ENCODE measurements at regions not wholly inside any gene's neighbourhood (a gene's known extent, or its start where the extent isn't known, plus 50 kb on each side); places are given as distances from the start of the nearest gene placed in this dataset.

DNA sequence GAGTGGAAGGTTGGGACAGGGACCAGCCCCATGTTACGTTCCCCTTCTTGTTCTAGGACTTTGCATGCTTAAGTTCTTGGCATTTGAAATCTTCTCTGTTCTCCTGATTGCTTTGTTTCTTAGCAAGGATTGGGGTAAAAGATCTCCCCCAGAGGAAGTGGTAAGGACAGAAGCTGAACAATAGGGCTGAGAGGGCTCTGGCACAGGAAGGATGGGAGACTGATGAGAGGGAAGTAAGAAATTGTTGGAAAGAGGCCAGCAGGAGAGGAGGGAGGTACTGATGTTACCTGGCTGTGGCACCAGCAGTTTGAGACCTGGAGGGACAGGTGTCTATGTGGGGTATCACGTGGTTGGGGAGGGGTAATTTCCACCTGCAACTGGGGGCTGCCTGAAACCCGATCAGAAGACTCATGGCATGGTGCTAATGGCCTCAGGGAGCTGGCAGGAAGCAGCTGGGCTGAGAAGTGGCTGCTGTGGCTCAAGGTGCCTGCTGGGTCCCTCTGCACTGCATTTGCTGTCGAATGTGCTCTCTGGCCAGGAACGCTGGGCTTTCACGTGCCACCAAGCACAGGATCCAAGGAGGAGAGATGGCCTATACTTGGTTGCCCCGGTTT is 108.4 kb downstream of the LSM3 start:
- in situ Hi-C loops (cut with MboI; ENCODE audit: low sequenced_read_pairs) = no loop called here
- no peaks in the 10 kb centered on the region for H3K36me3 ChIP-seq (replicated peaks)
- no peaks in the 10 kb centered on the region for H3K9me3 ChIP-seq
- DNase-seq (ENCODE audit: low spot score in 2 of 2) = no peak
- H3K4me1 ChIP-seq = peaks cover 12% of the 10 kb centered on the region
- H3K27me3 ChIP-seq (ENCODE audit: low read depth) = peaks cover 4% of the 10 kb centered on the region; the same call in 1 of the 2 replicates
- H3K4me3 ChIP-seq = no peak overlapping the region

- in situ Hi-C loops (cut with MboI; ENCODE audit: low sequenced_read_pairs) = no loop called here
- Histone ChIP-seq H3K27me3 (ENCODE audit: low read depth) (peaks cover 4% of the 10 kb centered on the region; the same call in 1 of the 2 replicates), H3K4me3 (no peak overlapping the region), H3K4me1 (peaks cover 12% of the 10 kb centered on the region), H3K36me3 (replicated peaks) (no peaks in the 10 kb centered on the region), H3K9me3 (no peaks in the 10 kb centered on the region)
- DNase-seq (ENCODE audit: low spot score in 2 of 2) = no peak
Measured at GRCh38 chr3:14288177-14288788, 109.7 kb downstream of the LSM3 start.

- Histone ChIP-seq H3K4me3 (no peak overlapping the region), H3K27me3 (ENCODE audit: low read depth) (peaks cover 4% of the 10 kb centered on the region; the same call in 1 of the 2 replicates), H3K9me3 (no peaks in the 10 kb centered on the region), H3K36me3 (replicated peaks) (no peaks in the 10 kb centered on the region), H3K4me1 (peaks cover 12% of the 10 kb centered on the region)
- DNase-seq (ENCODE audit: low spot score in 2 of 2) = no peak
- in situ Hi-C loops (cut with MboI; ENCODE audit: low sequenced_read_pairs) = no loop called here
Measured at GRCh38 chr3:14288833-14289451, 110.3 kb downstream of the LSM3 start.

DNA sequence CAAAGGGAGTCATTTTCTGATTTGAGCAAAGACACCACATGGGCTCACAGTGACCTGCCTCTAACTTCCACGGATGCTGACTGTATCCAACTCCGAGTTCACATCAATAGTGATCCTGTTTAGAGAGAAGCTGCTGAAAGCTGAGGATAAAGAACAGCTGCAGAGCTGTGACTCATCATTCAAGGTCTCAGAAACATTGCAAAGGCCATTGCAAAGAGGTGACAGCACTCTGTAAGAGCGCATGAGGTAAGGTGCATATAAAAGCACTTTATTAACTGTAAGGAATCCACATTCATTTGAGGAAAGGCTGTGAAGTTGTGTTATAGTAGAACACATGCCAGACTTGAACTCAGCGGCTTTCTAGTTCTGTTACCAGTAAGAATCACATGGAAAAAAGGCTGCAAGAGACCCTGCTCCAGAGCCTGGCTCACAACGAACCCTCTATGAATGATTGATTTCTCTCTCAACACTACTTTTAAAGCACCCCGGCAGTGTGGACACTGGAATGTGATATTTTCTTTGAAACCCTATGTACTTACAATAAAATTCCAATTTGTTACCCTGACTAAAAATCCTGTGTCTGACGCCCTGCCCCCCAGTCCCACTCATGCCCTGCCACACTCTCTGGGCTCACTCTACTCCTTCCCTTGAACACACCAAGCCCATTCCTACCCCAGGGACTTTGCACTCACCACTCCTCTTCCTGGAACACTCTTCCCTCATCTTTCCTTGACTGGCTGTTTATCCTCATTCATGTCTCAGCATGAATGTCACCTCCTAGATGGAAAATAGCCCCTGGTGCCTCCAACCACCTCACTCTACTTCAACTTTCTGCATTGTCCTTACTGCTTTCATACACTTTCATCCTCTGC is 111.2 kb downstream of the LSM3 start:
- no peaks in the 10 kb centered on the region for H3K9me3 ChIP-seq
- in situ Hi-C loops (cut with MboI; ENCODE audit: low sequenced_read_pairs) = no loop called here
- H3K27me3 ChIP-seq (ENCODE audit: low read depth) = peaks cover 4% of the 10 kb centered on the region; the same call in 1 of the 2 replicates
- no peak for DNase-seq (ENCODE audit: low spot score in 2 of 2)
- no peak overlapping the region for H3K4me3 ChIP-seq
- H3K36me3 ChIP-seq (replicated peaks) = no peaks in the 10 kb centered on the region
- peaks cover 12% of the 10 kb centered on the region for H3K4me1 ChIP-seq

GRCh38 chr3:14290631-14291385 is 111.6 kb upstream of the SLC6A6 start:
- Histone ChIP-seq H3K4me1 (peaks cover 12% of the 10 kb centered on the region), H3K9me3 (no peaks in the 10 kb centered on the region), H3K4me3 (no peak overlapping the region), H3K36me3 (replicated peaks) (no peaks in the 10 kb centered on the region), H3K27me3 (ENCODE audit: low read depth) (peaks cover 6% of the 10 kb centered on the region; the same call in 1 of the 2 replicates)
- DNase-seq (ENCODE audit: low spot score in 2 of 2) = peak; percentile 45 to 63
- in situ Hi-C loops (cut with MboI; ENCODE audit: low sequenced_read_pairs) = no loop called here

GRCh38 chr3:14295037-14295436 is 107.4 kb upstream of the SLC6A6 start:
- in situ Hi-C loops (cut with MboI; ENCODE audit: low sequenced_read_pairs) = no loop called here
- Histone ChIP-seq H3K36me3 (replicated peaks) (no peaks in the 10 kb centered on the region), H3K27me3 (ENCODE audit: low read depth) (peaks cover 3% of the 10 kb centered on the region; the same call in 1 of the 2 replicates), H3K4me1 (peaks cover 12% of the 10 kb centered on the region), H3K9me3 (no peaks in the 10 kb centered on the region), H3K4me3 (no peak overlapping the region)
- no peak for DNase-seq (ENCODE audit: low spot score in 2 of 2)

DNA sequence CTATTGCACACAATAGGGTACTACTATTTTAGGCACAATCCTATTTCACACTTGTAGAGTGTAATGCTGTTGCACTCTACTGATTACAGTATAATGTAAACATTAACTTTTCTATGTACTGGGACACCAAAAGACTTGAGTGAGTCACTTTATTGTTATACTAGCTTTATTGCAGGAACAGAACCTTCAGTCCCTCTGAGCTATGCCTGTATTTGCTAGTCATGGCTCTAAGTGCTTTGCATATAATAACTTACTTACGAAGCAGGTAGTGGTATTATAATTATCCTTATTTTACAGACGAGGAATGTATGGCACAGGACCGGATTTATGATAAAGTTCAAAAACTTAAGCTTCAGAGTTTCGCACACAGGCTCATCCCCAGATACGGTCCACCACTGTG is 106.6 kb upstream of the SLC6A6 start:
- no peaks in the 10 kb centered on the region for H3K36me3 ChIP-seq (replicated peaks)
- H3K27me3 ChIP-seq (ENCODE audit: low read depth) = peaks cover 3% of the 10 kb centered on the region; the same call in 1 of the 2 replicates
- in situ Hi-C loops (cut with MboI; ENCODE audit: low sequenced_read_pairs) = no loop called here
- no peak overlapping the region for H3K4me3 ChIP-seq
- H3K4me1 ChIP-seq = peaks cover 7% of the 10 kb centered on the region
- no peaks in the 10 kb centered on the region for H3K9me3 ChIP-seq
- no peak for DNase-seq (ENCODE audit: low spot score in 2 of 2)

- Histone ChIP-seq H3K4me1 (no peaks in the 10 kb centered on the region), H3K4me3 (no peak overlapping the region), H3K9me3 (no peaks in the 10 kb centered on the region), H3K27me3 (ENCODE audit: low read depth) (peaks cover 5% of the 10 kb centered on the region; the same call in 1 of the 2 replicates), H3K36me3 (replicated peaks) (no peaks in the 10 kb centered on the region)
- DNase-seq (ENCODE audit: low spot score in 2 of 2) = no peak
- in situ Hi-C loops (cut with MboI; ENCODE audit: low sequenced_read_pairs) = no loop called here
Measured at GRCh38 chr3:14297305-14297704, 105.1 kb upstream of the SLC6A6 start.

- in situ Hi-C loops (cut with MboI; ENCODE audit: low sequenced_read_pairs) = no loop called here
- no peak for DNase-seq (ENCODE audit: low spot score in 2 of 2)
Measured at GRCh38 chr3:14297784-14298236, 104.6 kb upstream of the SLC6A6 start.

DNA sequence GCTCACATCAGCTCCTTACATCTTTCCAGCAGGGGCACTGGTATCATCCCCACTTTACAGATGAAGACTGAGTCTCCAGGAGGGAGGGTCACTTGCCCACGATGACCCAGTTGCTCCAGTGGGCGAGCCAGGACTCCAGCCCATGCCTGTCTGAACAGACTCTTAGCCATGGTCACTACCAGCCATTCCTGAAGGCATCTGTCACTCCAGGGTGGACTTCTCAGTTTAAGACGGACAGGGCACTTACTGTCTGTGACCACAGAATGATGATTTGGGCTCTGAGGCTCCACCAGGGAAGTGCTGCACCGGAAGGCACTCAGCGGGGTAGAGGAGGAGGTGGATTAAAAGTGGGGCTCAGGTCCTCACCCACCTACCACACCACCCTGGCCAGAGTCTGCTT is 104.0 kb upstream of the SLC6A6 start:
- H3K9me3 ChIP-seq = no peaks in the 10 kb centered on the region
- no peaks in the 10 kb centered on the region for H3K36me3 ChIP-seq (replicated peaks)
- H3K4me1 ChIP-seq = no peaks in the 10 kb centered on the region
- in situ Hi-C loops (cut with MboI; ENCODE audit: low sequenced_read_pairs) = no loop called here
- DNase-seq (ENCODE audit: low spot score in 2 of 2) = no peak
- H3K27me3 ChIP-seq (ENCODE audit: low read depth) = peaks cover 5% of the 10 kb centered on the region; the same call in 1 of the 2 replicates
- no peak overlapping the region for H3K4me3 ChIP-seq

More at GRCh38 chr3:14297784-14298236, 104.6 kb upstream of the SLC6A6 start:
- Histone ChIP-seq H3K9me3 (no peaks in the 10 kb centered on the region), H3K4me3 (no peak overlapping the region), H3K4me1 (no peaks in the 10 kb centered on the region), H3K27me3 (ENCODE audit: low read depth) (peaks cover 5% of the 10 kb centered on the region; the same call in 1 of the 2 replicates), H3K36me3 (replicated peaks) (no peaks in the 10 kb centered on the region)

DNA sequence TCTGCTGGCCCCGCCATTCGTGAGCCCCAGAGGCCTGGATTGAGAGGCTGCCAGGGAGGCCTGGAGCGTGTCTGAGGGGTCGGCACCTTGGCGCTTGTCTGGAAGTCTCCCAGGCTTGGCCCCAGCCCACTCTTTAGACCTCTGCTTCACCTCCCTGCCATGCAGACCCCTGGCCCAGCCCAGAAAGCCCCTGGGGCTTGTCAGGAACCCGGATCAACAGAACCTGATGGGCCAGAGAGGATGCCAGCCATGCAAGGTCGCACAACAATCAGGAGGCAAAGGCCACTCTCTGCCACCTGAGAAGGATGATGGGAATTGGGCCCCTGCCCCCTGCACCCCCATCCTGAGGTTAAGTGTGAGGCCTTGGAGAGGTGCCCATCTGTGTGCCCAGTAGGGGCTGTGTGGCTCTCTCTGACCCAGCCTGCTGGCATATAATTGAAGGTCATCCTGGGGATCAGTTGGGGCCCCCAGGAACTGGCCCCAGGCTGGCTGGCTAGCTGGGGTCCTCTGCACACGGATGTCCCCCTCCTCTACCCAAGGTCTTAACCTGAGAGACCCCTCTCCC is 103.3 kb upstream of the SLC6A6 start:
- in situ Hi-C loops (cut with MboI; ENCODE audit: low sequenced_read_pairs) = no loop called here
- H3K27me3 ChIP-seq (ENCODE audit: low read depth) = peaks cover 5% of the 10 kb centered on the region; the same call in 1 of the 2 replicates
- H3K36me3 ChIP-seq (replicated peaks) = no peaks in the 10 kb centered on the region
- no peaks in the 10 kb centered on the region for H3K4me1 ChIP-seq
- no peak for DNase-seq (ENCODE audit: low spot score in 2 of 2)
- no peaks in the 10 kb centered on the region for H3K9me3 ChIP-seq
- no peak overlapping the region for H3K4me3 ChIP-seq

- H3K36me3 ChIP-seq (replicated peaks) = no peaks in the 10 kb centered on the region
- no peak overlapping the region for H3K4me3 ChIP-seq
- no peak for DNase-seq (ENCODE audit: low spot score in 2 of 2)
- no peaks in the 10 kb centered on the region for H3K9me3 ChIP-seq
- peaks cover 5% of the 10 kb centered on the region; the same call in 1 of the 2 replicates for H3K27me3 ChIP-seq (ENCODE audit: low read depth)
- in situ Hi-C loops (cut with MboI; ENCODE audit: low sequenced_read_pairs) = no loop called here
- H3K4me1 ChIP-seq = no peaks in the 10 kb centered on the region
Measured at GRCh38 chr3:14299767-14300166, 102.6 kb upstream of the SLC6A6 start.
